B cell (primary cell): ENCODE measurements at regions not wholly inside any gene's neighbourhood (a gene's known extent, or its start where the extent isn't known, plus 50 kb on each side); places are given as distances from the start of the nearest gene placed in this dataset.

Experiments
- ATAC-seq: fragments of 200-7000 bp; cut with Tn5 transposase; one replicate; pipeline ENCODE4 v1.10.0; 2021; ENCODE audit warnings: low read depth, mild to moderate bottlenecking, moderate number of reproducible peaks, moderate library complexity
- CTCF ChIA-PET: fragments of 350-600 bp; sonication (Branson Sonifier 250); formaldehyde crosslinking; loops from one replicate; lab custom pipeline; 2021; ENCODE audit warnings: antibody characterized with exemption, inconsistent platforms; lab: Charles Lee
- POLR2A ChIA-PET: fragments of 350-600 bp; sonication (Branson Sonifier 250); formaldehyde crosslinking; loops from one replicate; lab custom pipeline; 2021; ENCODE audit warnings: antibody characterized with exemption; lab: Charles Lee
- DNase-seq: peaks from one replicate; pipeline ENCODE4 v3.0.0; 2013
- H2AFZ ChIP-seq: 2 replicates; pipeline ENCODE4 v1.6.1; 2012; ENCODE audit warnings: mild to moderate bottlenecking, low read depth, low read length; ENCODE audit not compliant: insufficient read depth, poor library complexity, severe bottlenecking
- H3K27ac ChIP-seq, 2 donors: 1 replicate in 1 of 2; 2 replicates in 1 of 2; pipeline ENCODE4 v1.5.1; 2012 to 2013; ENCODE audit warnings: low read length in 2 of 2, mild to moderate bottlenecking in 2 of 2, moderate library complexity in 1 of 2
- H3K27me3 ChIP-seq, 4 experiments: fragments of 200-600 bp in 1 of 4; sonication (generic) in 1 of 4; replicated peaks in 1 of 4; 1 replicate in 2 of 4; 2 replicates in 2 of 4; pipeline versions ENCODE4 v1.6.1 to v1.7.0; 2013 to 2016; ENCODE audit warnings: low read length in 3 of 4, mild to moderate bottlenecking in 2 of 4, mixed read lengths in 1 of 4, moderate library complexity in 1 of 4; ENCODE audit not compliant: insufficient read depth in 4 of 4, control insufficient read depth in 3 of 4; ENCODE audit errors: control extremely low read depth in 1 of 4
- H3K36me3 ChIP-seq, 2 experiments: replicated peaks in 1 of 2; 1 replicate in 1 of 2; 2 replicates in 1 of 2; pipeline versions ENCODE4 v1.6.1 to v1.7.1; 2013; ENCODE audit warnings: low read length in 1 of 2; ENCODE audit not compliant: insufficient read depth in 2 of 2, control insufficient read depth in 1 of 2; ENCODE audit errors: control extremely low read depth in 1 of 2, extremely low read depth in 1 of 2
- H3K4me1 ChIP-seq, 2 donors: fragments of 200-600 bp in 1 of 2; sonication (generic) in 1 of 2; 1 replicate in 1 of 2; 2 replicates in 1 of 2; pipeline versions ENCODE4 v1.5.1 to v1.6.1; 2013 to 2017; ENCODE audit warnings: low read length in 2 of 2; ENCODE audit not compliant: control insufficient read depth in 2 of 2, insufficient read depth in 2 of 2
- H3K4me2 ChIP-seq: replicated peaks from 2 replicates; pipeline ENCODE3; 2012; ENCODE audit warnings: mild to moderate bottlenecking, low read depth, low read length; ENCODE audit not compliant: poor library complexity, severe bottlenecking
- H3K4me3 ChIP-seq, 5 experiments: fragments of 200-600 bp in 1 of 5; sonication (generic) in 1 of 5; 1 replicate in 3 of 5; 2 replicates in 2 of 5; pipeline versions ENCODE4 v1.5.1 to v1.7.0; 2011 to 2016; ENCODE audit warnings: low read length in 4 of 5, mild to moderate bottlenecking in 4 of 5, low read depth in 2 of 5, control low read depth in 1 of 5, moderate library complexity in 1 of 5; ENCODE audit not compliant: insufficient read depth in 1 of 5; ENCODE audit errors: control extremely low read depth in 1 of 5, extremely low read depth in 1 of 5
- H3K79me2 ChIP-seq: fragments of 200-600 bp; sonication (generic); one replicate; pipeline ENCODE4 v1.6.0; 2016; ENCODE audit warnings: low read length; ENCODE audit not compliant: control insufficient read depth, insufficient read depth
- H3K9ac ChIP-seq: fragments of 200-600 bp; sonication (generic); 2 replicates; pipeline ENCODE4 v1.6.1; 2017; ENCODE audit warnings: mild to moderate bottlenecking, low read length, moderate library complexity
- H3K9me3 ChIP-seq, 3 donors: one replicate each; pipeline versions ENCODE4 v1.6.1 to v1.7.1; 2013; ENCODE audit warnings: low read length in 2 of 3; ENCODE audit not compliant: control insufficient read depth in 2 of 3, insufficient read depth in 1 of 3; ENCODE audit errors: control extremely low read depth in 1 of 3
- H4K20me1 ChIP-seq: 2 replicates; pipeline ENCODE4 v1.6.0; 2012; ENCODE audit warnings: mild to moderate bottlenecking, low read length; ENCODE audit not compliant: insufficient read depth, control insufficient read depth, poor library complexity, severe bottlenecking
- H3K27ac Mint-ChIP-seq: one replicate; pipeline ENCODE4 v1.8.0; 2021; ENCODE audit warnings: mixed read lengths
- H3K27me3 Mint-ChIP-seq: one replicate; pipeline ENCODE4 v1.8.0; 2021; ENCODE audit warnings: mixed read lengths
- H3K4me1 Mint-ChIP-seq: one replicate; pipeline ENCODE4 v1.8.0; 2021; ENCODE audit warnings: mixed read lengths
- H3K4me3 Mint-ChIP-seq: one replicate; pipeline ENCODE4 v1.8.0; 2021; ENCODE audit warnings: mixed read lengths
- H3K9me3 Mint-ChIP-seq: one replicate; pipeline ENCODE4 v1.8.0; 2022; ENCODE audit warnings: mixed read lengths; ENCODE audit not compliant: insufficient read depth
- CTCF ChIP-seq: fragments of 200-600 bp; IDR thresholded peaks from one replicate; pipeline ENCODE4 v1.8.0; 2022; ENCODE audit warnings: antibody characterized with exemption, mild to moderate bottlenecking
- EZH2 ChIP-seq: IDR thresholded peaks from 2 replicates; pipeline ENCODE4 v1.6.1; 2012; ENCODE audit warnings: borderline replicate concordance, low read depth, mild to moderate bottlenecking, moderate library complexity, low read length; ENCODE audit not compliant: insufficient read depth, poor library complexity, severe bottlenecking
- WGBS: methylation state at CpG from one replicate; pipeline ENCODE4 v1.1.5; 2013; ENCODE audit warnings: missing lambda C conversion rate; ENCODE audit not compliant: insufficient coverage; 5-methylcytosine and 5-hydroxymethylcytosine counted together
- intact Hi-C: fragments of 100-400 bp; cut with micrococcal nuclease; formaldehyde crosslinking; loops from one replicate; pipeline ENCODE4 v1.10.0; 2022

- Histone ChIP-seq H3K79me2 (no peaks in the 10 kb centered on the region), H3K36me3 (no peaks in the 10 kb centered on the region), H3K27ac (no peak overlapping the region), H4K20me1 (no peaks in the 10 kb centered on the region), H2AFZ (no peak overlapping the region), H3K4me3 (no peak overlapping the region), H3K4me2 (no peak overlapping the region), H3K27me3 (no peaks in the 10 kb centered on the region), H3K9ac (no peak overlapping the region), H3K9me3 (peaks cover 0 to 4% (median 0%) of the 10 kb centered on the region in 3 donors), H3K4me1 (no peaks in the 10 kb centered on the region)
- DNase-seq: no peak
- H3K4me3 Mint-ChIP-seq: no peak overlapping the region
- ChIA-PET CTCF (no interaction called here), POLR2A (no interaction called here)
- intact Hi-C loops: no loop called here
- WGBS: 83% methylated on average over 1 of the region's 4 CpGs
- ATAC-seq: no peak
- H3K9me3 Mint-ChIP-seq: no peaks in the 10 kb centered on the region
- no peak overlapping the region for H3K27ac Mint-ChIP-seq
- TF ChIP-seq EZH2: no peak
- no peak for TF ChIP-seq CTCF
- peaks cover 12% of the 10 kb centered on the region for H3K27me3 Mint-ChIP-seq
- no peaks in the 10 kb centered on the region for H3K4me1 Mint-ChIP-seq
These were observed 330.2 kb downstream of the TEX29 start for GRCh38 chr13:111650626-111651025.

GRCh38 chr13:111652676-111653075 lies 332.2 kb downstream of the TEX29 start:
- ChIA-PET POLR2A (no interaction called here), CTCF (no interaction called here)
- no peak overlapping the region for H3K9ac ChIP-seq
- no peaks in the 10 kb centered on the region for H3K4me1 Mint-ChIP-seq
- 79% methylated on average over 5 of the region's 6 CpGs for WGBS
- DNase-seq (no peak), ATAC-seq (no peak)
- peaks cover 12% of the 10 kb centered on the region for H3K27me3 Mint-ChIP-seq
- H2AFZ ChIP-seq: no peak overlapping the region
- no peak overlapping the region for H3K4me3 ChIP-seq
- H3K27me3 ChIP-seq: no peaks in the 10 kb centered on the region
- no peaks in the 10 kb centered on the region for H3K4me1 ChIP-seq
- H3K79me2 ChIP-seq: no peaks in the 10 kb centered on the region
- H4K20me1 ChIP-seq: no peaks in the 10 kb centered on the region
- H3K27ac Mint-ChIP-seq: no peak overlapping the region
- no peak overlapping the region for H3K27ac ChIP-seq
- no peak for TF ChIP-seq EZH2
- no peak for TF ChIP-seq CTCF
- intact Hi-C loops: no loop called here
- no peaks in the 10 kb centered on the region for H3K36me3 ChIP-seq
- peaks cover 0 to 5% (median 0%) of the 10 kb centered on the region in 3 donors for H3K9me3 ChIP-seq
- no peaks in the 10 kb centered on the region for H3K9me3 Mint-ChIP-seq
- H3K4me2 ChIP-seq: no peak overlapping the region
- no peak overlapping the region for H3K4me3 Mint-ChIP-seq
